Esophagus muscularis mucosa (tissue), 4 donors: ENCODE measurements at regions not wholly inside any gene's neighbourhood (a gene's known extent, or its start where the extent isn't known, plus 50 kb on each side); places are given as distances from the start of the nearest gene placed in this dataset.
A peak's percentile ranks its signal among the peaks of the same experiment; 100 is the strongest.

Experiments used
- DNase-seq: peaks from one replicate; pipeline ENCODE4 v3.0.0-alpha.2; 2017; ENCODE audit errors: extremely low spot score
- H3K27ac ChIP-seq, 4 donors: fragments of 200-600 bp; sonication (generic); replicated peaks in 1 of 4; 1 replicate in 3 of 4; 2 replicates in 1 of 4; pipeline ENCODE4 v1.5.1; 2016 to 2019; ENCODE audit warnings: mild to moderate bottlenecking in 1 of 4
- H3K27me3 ChIP-seq, 4 donors: fragments of 200-600 bp; sonication (generic); one replicate each; pipeline versions ENCODE4 v1.5.1 to v1.6.0; 2016 to 2019
- H3K36me3 ChIP-seq, 4 donors: fragments of 200-600 bp; sonication (generic); one replicate each; pipeline ENCODE4 v1.5.1; 2016 to 2019
- H3K4me1 ChIP-seq, 4 donors: fragments of 200-600 bp; sonication (generic); one replicate each; pipeline ENCODE4 v1.5.1; 2016 to 2019
- H3K4me3 ChIP-seq, 4 donors: fragments of 200-600 bp; sonication (generic); 1 replicate in 2 of 4; 2 replicates in 2 of 4; pipeline ENCODE4 v1.5.1; 2016 to 2019; ENCODE audit warnings: mild to moderate bottlenecking in 4 of 4, moderate library complexity in 1 of 4
- H3K9me3 ChIP-seq, 4 donors: fragments of 200-600 bp; sonication (generic); 1 replicate in 3 of 4; 2 replicates in 1 of 4; pipeline ENCODE4 v1.5.1; 2016 to 2019
- EP300 ChIP-seq: sonication (generic); formaldehyde crosslinking; IDR thresholded peaks from one replicate; pipeline ENCODE4 v1.6.1; 2017; ENCODE audit warnings: antibody characterized with exemption
- POLR2A ChIP-seq: fragments of 450-650 bp; IDR thresholded peaks from one replicate; pipeline ENCODE4 v1.6.1; 2017; ENCODE audit warnings: antibody characterized with exemption, moderate library complexity, mild to moderate bottlenecking, low read depth
- POLR2AphosphoS5 ChIP-seq, 2 donors: sonication (generic); formaldehyde crosslinking; IDR thresholded peaks; one replicate each; pipeline ENCODE4 v1.6.1; 2017; ENCODE audit warnings: antibody characterized with exemption in 2 of 2
- WGBS: methylation state at CpG from one replicate; pipeline ENCODE4 v1.1.5; 2018; 5-methylcytosine and 5-hydroxymethylcytosine counted together
- intact Hi-C: fragments of 100-400 bp; cut with DNase I; formaldehyde crosslinking; loops from one replicate; pipeline ENCODE4 v1.15.1; 2023
- TF ChIP-seq, protein P1 (sequence below), 3 experiments: fragments of 200-600 bp in 2 of 3; fragments of 450-650 bp in 1 of 3; sonication (generic) in 2 of 3; IDR thresholded peaks; one replicate each; pipeline ENCODE4 v1.5.1; 2017 to 2019; ENCODE audit warnings: antibody characterized with exemption in 3 of 3, mild to moderate bottlenecking in 2 of 3, moderate library complexity in 1 of 3

DNA sequence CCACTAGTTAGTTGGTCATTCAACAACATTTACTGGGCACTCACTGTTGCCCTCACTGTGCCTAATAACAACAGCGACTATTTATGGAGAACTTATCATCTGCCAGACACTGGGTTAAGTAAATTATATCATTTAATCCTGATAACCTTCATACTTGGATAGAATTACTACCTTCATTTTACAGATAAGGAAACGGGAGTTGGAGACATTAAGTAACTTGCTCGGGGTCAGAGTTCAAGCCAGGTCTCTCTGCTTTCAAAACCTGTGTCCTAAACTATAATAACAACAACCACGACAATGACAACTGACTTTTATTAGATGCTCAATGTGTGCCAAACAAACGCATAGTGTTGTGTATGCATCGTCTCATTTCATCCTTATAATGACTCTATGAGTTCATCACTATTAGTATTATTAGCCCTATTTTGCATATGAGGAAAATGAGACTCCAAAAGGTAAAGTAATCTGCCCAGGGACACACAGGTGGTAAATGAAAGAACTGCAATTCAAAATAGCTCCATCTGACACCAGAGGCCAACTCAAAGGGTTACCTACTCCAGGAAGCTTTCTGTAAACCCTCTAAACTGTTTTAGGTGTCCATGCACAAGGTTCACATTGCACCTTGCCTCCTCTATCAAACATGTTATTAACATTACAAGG is 98.4 kb upstream of the ACSL4 start:
- intact Hi-C loops = no loop called here
- Histone ChIP-seq H3K9me3 (no peaks in the 10 kb centered on the region), H3K27me3 (no peaks in the 10 kb centered on the region), H3K4me1 (no peaks in the 10 kb centered on the region), H3K4me3 (no peak overlapping the region), H3K27ac (no peak overlapping the region), H3K36me3 (no peaks in the 10 kb centered on the region)
- no peak for TF ChIP-seq EP300
- TF ChIP-seq POLR2AphosphoS5 (IDR thresholded peaks at IDR 0.05) = no peak
- TF ChIP-seq, protein P1, sequence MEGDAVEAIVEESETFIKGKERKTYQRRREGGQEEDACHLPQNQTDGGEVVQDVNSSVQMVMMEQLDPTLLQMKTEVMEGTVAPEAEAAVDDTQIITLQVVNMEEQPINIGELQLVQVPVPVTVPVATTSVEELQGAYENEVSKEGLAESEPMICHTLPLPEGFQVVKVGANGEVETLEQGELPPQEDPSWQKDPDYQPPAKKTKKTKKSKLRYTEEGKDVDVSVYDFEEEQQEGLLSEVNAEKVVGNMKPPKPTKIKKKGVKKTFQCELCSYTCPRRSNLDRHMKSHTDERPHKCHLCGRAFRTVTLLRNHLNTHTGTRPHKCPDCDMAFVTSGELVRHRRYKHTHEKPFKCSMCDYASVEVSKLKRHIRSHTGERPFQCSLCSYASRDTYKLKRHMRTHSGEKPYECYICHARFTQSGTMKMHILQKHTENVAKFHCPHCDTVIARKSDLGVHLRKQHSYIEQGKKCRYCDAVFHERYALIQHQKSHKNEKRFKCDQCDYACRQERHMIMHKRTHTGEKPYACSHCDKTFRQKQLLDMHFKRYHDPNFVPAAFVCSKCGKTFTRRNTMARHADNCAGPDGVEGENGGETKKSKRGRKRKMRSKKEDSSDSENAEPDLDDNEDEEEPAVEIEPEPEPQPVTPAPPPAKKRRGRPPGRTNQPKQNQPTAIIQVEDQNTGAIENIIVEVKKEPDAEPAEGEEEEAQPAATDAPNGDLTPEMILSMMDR (IDR thresholded peaks at IDR 0.05) = no peak
- no peak for TF ChIP-seq POLR2A
- DNase-seq = no peak
- WGBS = 71% methylated on average over 6 of the region's 6 CpGs

DNA sequence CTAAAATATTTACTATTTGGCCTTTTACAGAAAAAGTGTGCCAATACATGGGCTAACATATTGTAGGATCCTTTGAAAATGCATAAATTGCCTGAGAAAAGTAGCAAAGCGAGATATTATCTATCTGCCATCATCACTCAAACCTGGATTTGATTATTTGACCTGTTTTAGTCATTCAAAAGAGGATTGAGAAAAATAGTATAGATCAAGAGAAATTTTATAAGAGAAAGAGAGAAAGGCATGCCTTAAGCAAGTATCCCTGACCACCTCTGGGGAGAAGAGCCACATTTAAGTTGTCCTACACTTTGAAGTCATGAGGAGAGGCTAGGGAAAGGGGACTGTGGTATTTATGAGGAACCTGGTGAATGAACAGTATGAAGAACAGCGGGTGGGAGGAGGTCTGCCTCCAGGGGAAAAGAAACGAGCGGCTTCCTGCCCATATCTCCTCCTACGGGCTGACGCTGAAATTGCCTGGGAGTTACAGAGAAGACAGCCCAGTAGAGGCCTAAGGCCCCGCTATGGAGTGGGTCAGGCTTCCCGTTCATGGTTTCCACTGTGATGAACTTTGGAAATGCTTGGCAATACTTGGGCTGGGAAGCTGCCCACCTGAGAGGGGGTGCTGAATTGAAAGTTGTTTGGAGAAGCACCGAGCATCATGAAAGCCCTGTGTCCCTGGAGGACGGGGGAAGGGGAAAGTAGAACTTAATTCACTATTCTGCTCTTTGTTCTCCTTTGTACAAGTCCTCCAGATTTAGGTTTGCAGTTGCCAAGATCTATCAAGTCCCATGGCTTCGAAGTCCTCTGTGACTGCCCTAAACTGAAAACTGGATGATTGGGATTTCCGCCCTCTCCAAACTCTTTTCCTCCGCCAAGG is 106.9 kb upstream of the ACSL4 start:
- no peaks in the 10 kb centered on the region for H3K36me3 ChIP-seq
- TF ChIP-seq, protein P1 (IDR thresholded peaks at IDR 0.05) = no peak
- TF ChIP-seq EP300 (no peak), POLR2AphosphoS5 (IDR thresholded peaks at IDR 0.05) (no peak), POLR2A (no peak)
- H3K27me3 ChIP-seq = no peaks in the 10 kb centered on the region
- H3K4me3 ChIP-seq = no peak overlapping the region
- WGBS = 57% methylated on average over 13 of the region's 13 CpGs
- H3K4me1 ChIP-seq = no peaks in the 10 kb centered on the region
- DNase-seq = no peak
- peak overlapping the region in 2 of 4 donors; percentile 19 to 41 for H3K27ac ChIP-seq
- no peaks in the 10 kb centered on the region for H3K9me3 ChIP-seq
- intact Hi-C loops = no loop called here

DNA sequence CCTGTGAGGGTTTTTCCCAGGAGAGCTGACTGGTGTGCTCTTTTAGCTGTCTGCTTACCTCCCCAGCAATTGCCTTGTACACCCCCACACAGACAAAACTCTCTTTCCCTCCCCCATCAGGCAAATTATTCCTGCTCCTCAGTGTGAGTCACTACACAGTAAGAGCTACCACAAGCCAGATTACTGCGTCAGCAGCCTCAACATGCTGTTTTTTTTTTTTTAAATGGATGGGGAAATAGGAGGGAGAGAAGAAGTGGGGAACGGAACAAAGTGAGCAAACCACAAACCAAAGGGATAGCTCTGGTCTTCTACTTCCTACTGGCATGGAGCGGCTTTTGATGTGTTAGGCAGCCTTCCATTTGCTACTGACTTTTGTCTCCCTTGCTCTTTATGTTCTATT is 107.5 kb upstream of the ACSL4 start:
- H3K4me3 ChIP-seq = no peak overlapping the region
- H3K4me1 ChIP-seq = no peaks in the 10 kb centered on the region
- H3K36me3 ChIP-seq = no peaks in the 10 kb centered on the region
- intact Hi-C loops = no loop called here
- no peaks in the 10 kb centered on the region for H3K27me3 ChIP-seq
- DNase-seq = no peak
- 61% methylated on average over 3 of the region's 3 CpGs for WGBS
- peak overlapping the region in 2 of 4 donors; percentile 19 to 41 for H3K27ac ChIP-seq
- TF ChIP-seq POLR2A = no peak
- TF ChIP-seq, protein P1 (IDR thresholded peaks at IDR 0.05) = no peak
- no peak for TF ChIP-seq POLR2AphosphoS5 (IDR thresholded peaks at IDR 0.05)
- TF ChIP-seq EP300 = no peak
- H3K9me3 ChIP-seq = no peaks in the 10 kb centered on the region

DNA sequence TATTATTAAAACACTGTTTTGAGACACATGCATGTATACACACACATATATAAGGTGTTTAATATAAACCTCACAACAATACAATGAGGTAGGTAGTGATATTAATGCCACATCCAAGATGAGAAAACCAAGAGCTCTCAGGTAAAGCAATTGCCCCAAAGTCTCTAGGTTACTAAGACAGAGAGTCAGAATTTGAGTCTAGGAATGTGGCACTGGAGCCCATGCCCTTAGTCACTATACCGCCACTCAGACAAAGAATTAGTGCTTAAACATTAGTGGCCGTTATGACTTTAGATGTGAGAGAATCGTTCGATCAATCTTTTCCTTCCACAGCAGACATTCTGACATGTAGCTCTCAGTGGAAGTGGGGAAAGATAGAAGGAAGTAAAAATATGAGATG is 108.2 kb upstream of the ACSL4 start:
- no peaks in the 10 kb centered on the region for H3K9me3 ChIP-seq
- intact Hi-C loops = no loop called here
- H3K4me1 ChIP-seq = no peaks in the 10 kb centered on the region
- TF ChIP-seq POLR2A (no peak), EP300 (no peak), POLR2AphosphoS5 (IDR thresholded peaks at IDR 0.05) (no peak)
- TF ChIP-seq, protein P1 (IDR thresholded peaks at IDR 0.05) = no peak
- no peaks in the 10 kb centered on the region for H3K27me3 ChIP-seq
- no peak overlapping the region for H3K27ac ChIP-seq
- DNase-seq = no peak
- no peak overlapping the region for H3K4me3 ChIP-seq
- 81% methylated on average over 4 of the region's 4 CpGs for WGBS
- H3K36me3 ChIP-seq = no peaks in the 10 kb centered on the region
